Liver (tissue), 8 donors: ENCODE measurements at regions not wholly inside any gene's neighbourhood (a gene's known extent, or its start where the extent isn't known, plus 50 kb on each side); places are given as distances from the start of the nearest gene placed in this dataset.

ENCODE experiments used
- DNase-seq: peaks from one replicate; pipeline ENCODE4 v3.0.0-alpha.2; 2017; ENCODE audit warnings: low spot score
- H3K27ac ChIP-seq, 2 donors: one replicate each; pipeline ENCODE4 v1.7.0; 2013; ENCODE audit warnings: inconsistent platforms in 2 of 2, low read length in 2 of 2, control low read depth in 1 of 2, low read depth in 1 of 2, mild to moderate bottlenecking in 1 of 2
- H3K27me3 ChIP-seq, 4 donors: one replicate each; pipeline versions ENCODE4 v1.6.1 to v1.7.0; 2013; ENCODE audit warnings: low read length in 3 of 4, inconsistent platforms in 1 of 4, mild to moderate bottlenecking in 1 of 4, moderate library complexity in 1 of 4; ENCODE audit not compliant: control insufficient read depth in 4 of 4, insufficient read depth in 4 of 4
- H3K36me3 ChIP-seq, 4 donors: one replicate each; pipeline versions ENCODE4 v1.6.1 to v1.7.0; 2013; ENCODE audit warnings: low read length in 3 of 4, mild to moderate bottlenecking in 3 of 4, low read depth in 1 of 4, moderate library complexity in 1 of 4; ENCODE audit not compliant: control insufficient read depth in 4 of 4, insufficient read depth in 3 of 4
- H3K4me1 ChIP-seq, 4 donors: one replicate each; pipeline versions ENCODE4 v1.6.1 to v1.7.0; 2013; ENCODE audit warnings: low read length in 3 of 4, mild to moderate bottlenecking in 3 of 4, moderate library complexity in 1 of 4; ENCODE audit not compliant: control insufficient read depth in 4 of 4, insufficient read depth in 4 of 4
- H3K4me3 ChIP-seq, 3 donors: one replicate each; pipeline versions ENCODE4 v1.6.1 to v1.7.0; 2013; ENCODE audit warnings: low read length in 3 of 3, control low read depth in 1 of 3, low read depth in 1 of 3, mild to moderate bottlenecking in 1 of 3
- H3K9ac ChIP-seq, 2 donors: one replicate each; pipeline ENCODE4 v1.7.0; 2013; ENCODE audit warnings: low read length in 2 of 2, mild to moderate bottlenecking in 2 of 2, moderate library complexity in 2 of 2, control low read depth in 1 of 2, low read depth in 1 of 2
- H3K9me3 ChIP-seq, 4 donors: one replicate each; pipeline versions ENCODE4 v1.6.1 to v1.7.0; 2013; ENCODE audit warnings: low read length in 3 of 4; ENCODE audit not compliant: control insufficient read depth in 4 of 4
- ATF3 ChIP-seq: IDR thresholded peaks from 2 replicates; pipeline ENCODE4 v1.6.1; 2016; ENCODE audit warnings: antibody characterized with exemption
- CTCF ChIP-seq: fragments of 150-350 bp; IDR thresholded peaks from 2 replicates; pipeline ENCODE4 v1.5.1; 2017; ENCODE audit warnings: improper control_type of control experiment, low read depth, low read length; ENCODE audit not compliant: missing input control
- EGR1 ChIP-seq, 2 donors: IDR thresholded peaks; 2 replicates each; pipeline ENCODE4 v1.6.1; 2016 to 2018; ENCODE audit warnings: antibody characterized with exemption in 2 of 2, low read depth in 2 of 2
- FOXA1 ChIP-seq: IDR thresholded peaks from 2 replicates; pipeline ENCODE4 v1.6.1; 2016; ENCODE audit warnings: antibody characterized with exemption
- FOXA2 ChIP-seq: IDR thresholded peaks from 2 replicates; pipeline ENCODE4 v1.6.1; 2016; ENCODE audit warnings: antibody characterized with exemption
- GABPA ChIP-seq, 2 donors: IDR thresholded peaks in 1 of 2; conservative IDR thresholded peaks in 1 of 2; 2 replicates each; pipeline ENCODE4 v1.6.1; 2016; ENCODE audit warnings: antibody characterized with exemption in 2 of 2, mild to moderate bottlenecking in 1 of 2, moderate library complexity in 1 of 2
- HNF4A ChIP-seq, 2 donors: conservative IDR thresholded peaks; 2 replicates each; pipeline ENCODE4 v1.6.1; 2016; ENCODE audit warnings: antibody characterized with exemption in 2 of 2, mild to moderate bottlenecking in 2 of 2
- HNF4G ChIP-seq: IDR thresholded peaks from 2 replicates; pipeline ENCODE4 v1.6.1; 2016; ENCODE audit warnings: antibody characterized with exemption
- JUND ChIP-seq, 2 donors: IDR thresholded peaks; 2 replicates each; pipeline ENCODE4 v1.6.1; 2016; ENCODE audit warnings: antibody characterized with exemption in 2 of 2
- MAX ChIP-seq: IDR thresholded peaks from 2 replicates; pipeline ENCODE4 v1.6.1; 2016; ENCODE audit warnings: antibody characterized with exemption
- NR2F2 ChIP-seq: IDR thresholded peaks from 2 replicates; pipeline ENCODE4 v1.6.1; 2016; ENCODE audit warnings: antibody characterized with exemption
- RAD21 ChIP-seq, 2 donors: IDR thresholded peaks; 2 replicates each; pipeline ENCODE4 v1.6.1; 2016; ENCODE audit warnings: antibody characterized with exemption in 2 of 2, mild to moderate bottlenecking in 2 of 2
- REST ChIP-seq: IDR thresholded peaks from 2 replicates; pipeline ENCODE4 v1.6.1; 2016; ENCODE audit warnings: antibody characterized with exemption, mild to moderate bottlenecking
- RXRA ChIP-seq, 2 donors: IDR thresholded peaks; 2 replicates each; pipeline ENCODE4 v1.6.1; 2017 to 2018; ENCODE audit warnings: antibody characterized with exemption in 2 of 2, mild to moderate bottlenecking in 1 of 2
- SP1 ChIP-seq: IDR thresholded peaks from 2 replicates; pipeline ENCODE4 v1.6.1; 2018; ENCODE audit warnings: antibody characterized with exemption, mild to moderate bottlenecking
- TAF1 ChIP-seq: conservative IDR thresholded peaks from 2 replicates; pipeline ENCODE4 v1.6.1; 2016; ENCODE audit warnings: antibody characterized with exemption, mild to moderate bottlenecking
- YY1 ChIP-seq: IDR thresholded peaks from 2 replicates; pipeline ENCODE4 v1.6.1; 2016; ENCODE audit warnings: antibody characterized with exemption, mild to moderate bottlenecking
- ZBTB33 ChIP-seq: IDR thresholded peaks from 2 replicates; pipeline ENCODE4 v1.6.1; 2016; ENCODE audit warnings: antibody characterized with exemption
- WGBS: extraction: QIAGEN DNeasy Blood & Tissue Kit; methylation state at CpG from one replicate; pipeline ENCODE4 v1.1.7; 2013; 5-methylcytosine and 5-hydroxymethylcytosine counted together
- donor health status: healthy.
- donor health status: healthy.
- donor health status: healthy.
- donor health status: healthy.
- donor health status: healthy.

GRCh38 chr5:12013351-12013750 lies 109.1 kb upstream of the CTNND2 start:
- H3K9me3 ChIP-seq: no peaks in the 10 kb centered on the region
- no peak for DNase-seq
- no peak overlapping the region for H3K9ac ChIP-seq
- H3K4me3 ChIP-seq: no peak overlapping the region
- H3K27ac ChIP-seq: no peak overlapping the region
- TF ChIP-seq ATF3 (no peak), JUND (IDR thresholded peaks at IDR 0.05) (no peak), CTCF (no peak), RXRA (IDR thresholded peaks at IDR 0.05) (no peak), ZBTB33 (no peak), RAD21 (IDR thresholded peaks at IDR 0.05) (no peak), HNF4G (no peak), FOXA2 (no peak), YY1 (no peak), EGR1 (IDR thresholded peaks at IDR 0.05; ENCODE audit: low read depth in 2 of 2) (no peak), GABPA (IDR thresholded peaks at IDR 0.05 in 1 of 2, conservative IDR thresholded peaks at IDR 0.05 in 1 of 2) (no peak), NR2F2 (no peak), MAX (no peak), SP1 (no peak), REST (no peak), FOXA1 (no peak)
- no peaks in the 10 kb centered on the region for H3K4me1 ChIP-seq
- H3K36me3 ChIP-seq: no peaks in the 10 kb centered on the region
- 69% methylated on average over 1 of the region's 1 CpG for WGBS
- no peaks in the 10 kb centered on the region for H3K27me3 ChIP-seq

GRCh38 chr5:12003680-12004079 lies 99.4 kb upstream of the CTNND2 start:
- H3K4me3 ChIP-seq: no peak overlapping the region
- H3K27ac ChIP-seq: no peak overlapping the region
- H3K36me3 ChIP-seq: no peaks in the 10 kb centered on the region
- H3K27me3 ChIP-seq: no peaks in the 10 kb centered on the region
- DNase-seq: no peak
- H3K9me3 ChIP-seq: no peaks in the 10 kb centered on the region
- no peak overlapping the region for H3K9ac ChIP-seq
- WGBS: 74% methylated on average over 2 of the region's 2 CpGs
- H3K4me1 ChIP-seq: no peaks in the 10 kb centered on the region
- TF ChIP-seq EGR1 (IDR thresholded peaks at IDR 0.05; ENCODE audit: low read depth in 2 of 2): no peak
- no peak for TF ChIP-seq TAF1
- TF ChIP-seq HNF4A (conservative IDR thresholded peaks at IDR 0.05): no peak
- no peak for TF ChIP-seq JUND (IDR thresholded peaks at IDR 0.05)
- TF ChIP-seq CTCF: no peak
- TF ChIP-seq HNF4G: no peak
- no peak for TF ChIP-seq ZBTB33
- no peak for TF ChIP-seq FOXA2
- no peak for TF ChIP-seq RAD21 (IDR thresholded peaks at IDR 0.05)
- no peak for TF ChIP-seq SP1
